Activated naive CD4-positive, alpha-beta T cell treated with anti-CD3 and anti-CD28 coated beads, Interleukin-2, amount 10 ng/mL, durations not matched to agents 7 days and 5 days (primary cell): ENCODE measurements at regions not wholly inside any gene's neighbourhood (a gene's known extent, or its start where the extent isn't known, plus 50 kb on each side); places are given as distances from the start of the nearest gene placed in this dataset.
A peak's percentile ranks its signal among the peaks of the same experiment; 100 is the strongest.
"Not testable (repeated sequence)": the region's sequence is repeated elsewhere in the genome, so short reads cannot be mapped to it uniquely, and the experiment has no call there.

Experiments
- CTCF ChIA-PET: fragments of 350-600 bp; sonication (Branson Sonifier 250); formaldehyde crosslinking; loops from one replicate; lab custom pipeline; 2021; ENCODE audit warnings: antibody characterized with exemption; lab: Charles Lee
- DNase-seq: peaks from one replicate; pipeline ENCODE4 v3.0.0-alpha.2; 2020
- H3K27ac Mint-ChIP-seq: one replicate; pipeline ENCODE4 v1.8.0; 2021; ENCODE audit warnings: mild to moderate bottlenecking, moderate library complexity, mixed read lengths
- H3K27me3 Mint-ChIP-seq: one replicate; pipeline ENCODE4 v1.8.0; 2021; ENCODE audit warnings: mild to moderate bottlenecking, mixed read lengths
- H3K36me3 Mint-ChIP-seq: one replicate; pipeline ENCODE4 v1.8.0; 2021; ENCODE audit warnings: mixed read lengths
- H3K4me1 Mint-ChIP-seq: one replicate; pipeline ENCODE4 v1.8.0; 2021; ENCODE audit warnings: mixed read lengths
- H3K4me3 Mint-ChIP-seq: one replicate; pipeline ENCODE4 v1.8.0; 2021; ENCODE audit warnings: mild to moderate bottlenecking, moderate library complexity, mixed read lengths
- H3K9me3 Mint-ChIP-seq: one replicate; pipeline ENCODE4 v1.8.0; 2021; ENCODE audit warnings: mixed read lengths

- DNase-seq = no peak
- no peaks in the 10 kb centered on the region for H3K27me3 Mint-ChIP-seq
- H3K4me3 Mint-ChIP-seq = no peak overlapping the region
- no peak overlapping the region for H3K27ac Mint-ChIP-seq
- CTCF ChIA-PET = no interaction called here
- no peaks in the 10 kb centered on the region for H3K9me3 Mint-ChIP-seq
- no peaks in the 10 kb centered on the region for H3K4me1 Mint-ChIP-seq
- H3K36me3 Mint-ChIP-seq = no peaks in the 10 kb centered on the region
Measured at GRCh38 chr3:159739969-159740368, 248.7 kb upstream of the IL12A start.

- Mint-ChIP-seq H3K27ac (no peak overlapping the region), H3K4me1 (no peaks in the 10 kb centered on the region), H3K27me3 (no peaks in the 10 kb centered on the region), H3K9me3 (no peaks in the 10 kb centered on the region), H3K36me3 (no peaks in the 10 kb centered on the region), H3K4me3 (no peak overlapping the region)
- DNase-seq = no peak
- CTCF ChIA-PET = interaction anchor here (0.8 kb wide), 1 partner anchor 63 kb away, joined by 3 read pairs; no protein-coding TSS in a partner anchor
Measured at GRCh38 chr3:159741281-159741680, 247.4 kb upstream of the IL12A start.

- Mint-ChIP-seq H3K27me3 (no peaks in the 10 kb centered on the region), H3K4me1 (no peaks in the 10 kb centered on the region), H3K9me3 (no peaks in the 10 kb centered on the region), H3K27ac (no peak overlapping the region), H3K36me3 (no peaks in the 10 kb centered on the region), H3K4me3 (no peak overlapping the region)
- DNase-seq = no peak
- CTCF ChIA-PET = no interaction called here
Measured at GRCh38 chr3:159748425-159748824, 240.2 kb upstream of the IL12A start.

- Mint-ChIP-seq H3K27me3 (no peaks in the 10 kb centered on the region), H3K27ac (no peak overlapping the region), H3K36me3 (no peaks in the 10 kb centered on the region), H3K4me1 (no peaks in the 10 kb centered on the region), H3K9me3 (no peaks in the 10 kb centered on the region), H3K4me3 (no peak overlapping the region)
- no peak for DNase-seq
- CTCF ChIA-PET = no interaction called here
Measured at GRCh38 chr3:159749406-159749805, 239.2 kb upstream of the IL12A start.

- CTCF ChIA-PET = no interaction called here
- H3K27me3 Mint-ChIP-seq = no peaks in the 10 kb centered on the region
- H3K4me3 Mint-ChIP-seq = no peak overlapping the region
- H3K4me1 Mint-ChIP-seq = no peaks in the 10 kb centered on the region
- H3K36me3 Mint-ChIP-seq = no peaks in the 10 kb centered on the region
- no peak for DNase-seq
- H3K27ac Mint-ChIP-seq = no peak overlapping the region
- no peaks in the 10 kb centered on the region for H3K9me3 Mint-ChIP-seq
Measured at GRCh38 chr3:159751146-159751545, 237.5 kb upstream of the IL12A start.

- CTCF ChIA-PET = no interaction called here
- no peak overlapping the region for H3K27ac Mint-ChIP-seq
- H3K27me3 Mint-ChIP-seq = no peaks in the 10 kb centered on the region
Measured at GRCh38 chr3:159751752-159752151, 236.9 kb upstream of the IL12A start.

GRCh38 chr3:159756279-159757207 is 232.1 kb upstream of the IL12A start:
- H3K27ac Mint-ChIP-seq, H3K36me3 Mint-ChIP-seq, H3K27me3 Mint-ChIP-seq, H3K9me3 Mint-ChIP-seq, H3K4me3 Mint-ChIP-seq, CTCF ChIA-PET, H3K4me1 Mint-ChIP-seq, DNase-seq: not testable (repeated sequence)

More at GRCh38 chr3:159751752-159752151, 236.9 kb upstream of the IL12A start:
- Mint-ChIP-seq H3K4me3 (no peak overlapping the region), H3K36me3 (no peaks in the 10 kb centered on the region), H3K4me1 (no peaks in the 10 kb centered on the region), H3K9me3 (no peaks in the 10 kb centered on the region)
- no peak for DNase-seq

GRCh38 chr3:159757341-159758060 is 231.1 kb upstream of the IL12A start:
- Mint-ChIP-seq H3K9me3 (no peaks in the 10 kb centered on the region), H3K27me3 (peaks cover 19% of the 10 kb centered on the region)
- CTCF ChIA-PET = no interaction called here

GRCh38 chr3:159760046-159760445 is 228.6 kb upstream of the IL12A start:
- no peak overlapping the region for H3K27ac Mint-ChIP-seq
- DNase-seq = no peak
- H3K27me3 Mint-ChIP-seq = peaks cover 42% of the 10 kb centered on the region
- no peaks in the 10 kb centered on the region for H3K9me3 Mint-ChIP-seq
- H3K4me1 Mint-ChIP-seq = peaks cover 12% of the 10 kb centered on the region
- CTCF ChIA-PET = no interaction called here
- no peak overlapping the region for H3K4me3 Mint-ChIP-seq
- no peaks in the 10 kb centered on the region for H3K36me3 Mint-ChIP-seq

More at GRCh38 chr3:159757341-159758060, 231.1 kb upstream of the IL12A start:
- no peak for DNase-seq
- H3K36me3 Mint-ChIP-seq = no peaks in the 10 kb centered on the region
- no peak overlapping the region for H3K4me3 Mint-ChIP-seq
- H3K27ac Mint-ChIP-seq = no peak overlapping the region
- H3K4me1 Mint-ChIP-seq = no peaks in the 10 kb centered on the region

GRCh38 chr3:159761369-159761768 is 227.3 kb upstream of the IL12A start:
- CTCF ChIA-PET = no interaction called here
- Mint-ChIP-seq H3K27me3 (peaks cover 55% of the 10 kb centered on the region), H3K4me1 (peaks cover 18% of the 10 kb centered on the region), H3K36me3 (peaks cover 4% of the 10 kb centered on the region), H3K4me3 (no peak overlapping the region), H3K9me3 (no peaks in the 10 kb centered on the region), H3K27ac (no peak overlapping the region)
- DNase-seq = no peak

GRCh38 chr3:159761848-159762635 is 226.6 kb upstream of the IL12A start:
- no peak overlapping the region for H3K4me3 Mint-ChIP-seq
- no peak overlapping the region for H3K27ac Mint-ChIP-seq
- no peaks in the 10 kb centered on the region for H3K9me3 Mint-ChIP-seq
- H3K27me3 Mint-ChIP-seq = peaks cover 62% of the 10 kb centered on the region
- H3K4me1 Mint-ChIP-seq = peaks cover 18% of the 10 kb centered on the region
- no peak for DNase-seq
- H3K36me3 Mint-ChIP-seq = peaks cover 4% of the 10 kb centered on the region
- CTCF ChIA-PET = no interaction called here

- H3K4me3 Mint-ChIP-seq = peak overlapping the region; percentile 73
- DNase-seq = peak; percentile 48
- peaks cover 18% of the 10 kb centered on the region for H3K4me1 Mint-ChIP-seq
- CTCF ChIA-PET = no interaction called here
- peaks cover 4% of the 10 kb centered on the region for H3K36me3 Mint-ChIP-seq
- H3K27me3 Mint-ChIP-seq = peaks cover 73% of the 10 kb centered on the region
- no peak overlapping the region for H3K27ac Mint-ChIP-seq
- H3K9me3 Mint-ChIP-seq = no peaks in the 10 kb centered on the region
Measured at GRCh38 chr3:159763011-159763601, 225.5 kb upstream of the IL12A start.

- Mint-ChIP-seq H3K27ac (no peak overlapping the region), H3K36me3 (peaks cover 4% of the 10 kb centered on the region)
- peak; percentile 45 for DNase-seq
Measured at GRCh38 chr3:159763602-159764489, 224.8 kb upstream of the IL12A start.

More at GRCh38 chr3:159763602-159764489, 224.8 kb upstream of the IL12A start:
- Mint-ChIP-seq H3K4me1 (peaks cover 18% of the 10 kb centered on the region), H3K27me3 (peaks cover 80% of the 10 kb centered on the region), H3K4me3 (peak overlapping the region; percentile 73), H3K9me3 (no peaks in the 10 kb centered on the region)
- CTCF ChIA-PET = no interaction called here
